ENCODE measurements at regions not wholly inside any gene's neighbourhood (a gene's known extent, or its start where the extent isn't known, plus 50 kb on each side); places are given as distances from the start of the nearest gene placed in this dataset.

DNA sequence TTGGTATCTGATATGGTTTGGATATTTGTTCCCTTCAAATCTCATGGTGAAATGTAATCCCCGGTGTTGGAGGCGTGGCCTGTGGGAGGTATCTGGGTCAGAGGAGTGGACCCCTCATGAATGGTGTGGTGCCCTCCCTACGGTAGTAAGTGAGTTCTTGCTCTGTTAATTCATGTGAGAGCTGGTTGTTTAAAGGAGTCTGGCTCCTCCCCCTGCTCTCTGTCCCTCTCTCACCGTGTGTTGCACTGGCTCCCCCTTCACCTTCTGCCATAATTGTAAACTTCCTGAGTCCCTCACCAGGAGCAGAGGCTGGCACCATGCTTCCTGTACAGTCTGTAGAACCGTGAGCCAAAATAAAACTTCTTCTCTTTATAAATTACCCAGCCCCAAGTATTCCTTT lies 246.9 kb upstream of the AGTR1 start:
- H3K9me2 ChIP-seq (replicated peaks; ENCODE audit: control insufficient read depth, low read length): no peaks in the 10 kb centered on the region
- H3K4me3 ChIP-seq (ENCODE audit: low read length): no peak overlapping the region
- no peaks in the 10 kb centered on the region for H3K27me3 ChIP-seq (ENCODE audit: control insufficient read depth, low read length)
- no peaks in the 10 kb centered on the region for H3K9me3 ChIP-seq (ENCODE audit: control insufficient read depth, insufficient read depth, low read length)
- H3K79me2 ChIP-seq (ENCODE audit: control insufficient read depth, low read length): no peaks in the 10 kb centered on the region
- H3F3A ChIP-seq (ENCODE audit: control insufficient read depth, insufficient read depth): no peaks in the 10 kb centered on the region
- H4K20me1 ChIP-seq (ENCODE audit: control insufficient read depth, insufficient read depth, low read depth, low read length): no peaks in the 10 kb centered on the region
- TF ChIP-seq, protein P1, sequence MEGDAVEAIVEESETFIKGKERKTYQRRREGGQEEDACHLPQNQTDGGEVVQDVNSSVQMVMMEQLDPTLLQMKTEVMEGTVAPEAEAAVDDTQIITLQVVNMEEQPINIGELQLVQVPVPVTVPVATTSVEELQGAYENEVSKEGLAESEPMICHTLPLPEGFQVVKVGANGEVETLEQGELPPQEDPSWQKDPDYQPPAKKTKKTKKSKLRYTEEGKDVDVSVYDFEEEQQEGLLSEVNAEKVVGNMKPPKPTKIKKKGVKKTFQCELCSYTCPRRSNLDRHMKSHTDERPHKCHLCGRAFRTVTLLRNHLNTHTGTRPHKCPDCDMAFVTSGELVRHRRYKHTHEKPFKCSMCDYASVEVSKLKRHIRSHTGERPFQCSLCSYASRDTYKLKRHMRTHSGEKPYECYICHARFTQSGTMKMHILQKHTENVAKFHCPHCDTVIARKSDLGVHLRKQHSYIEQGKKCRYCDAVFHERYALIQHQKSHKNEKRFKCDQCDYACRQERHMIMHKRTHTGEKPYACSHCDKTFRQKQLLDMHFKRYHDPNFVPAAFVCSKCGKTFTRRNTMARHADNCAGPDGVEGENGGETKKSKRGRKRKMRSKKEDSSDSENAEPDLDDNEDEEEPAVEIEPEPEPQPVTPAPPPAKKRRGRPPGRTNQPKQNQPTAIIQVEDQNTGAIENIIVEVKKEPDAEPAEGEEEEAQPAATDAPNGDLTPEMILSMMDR (IDR thresholded peaks at IDR 0.05; ENCODE audit: low read depth, low read length, poor library complexity, severe bottlenecking): no peak
- no peak for TF ChIP-seq EZH2phosphoT487 (IDR thresholded peaks at IDR 0.05; ENCODE audit: borderline replicate concordance, low read length)
- H3K27ac ChIP-seq (ENCODE audit: low read depth, low read length): no peak overlapping the region
- H3K4me1 ChIP-seq (ENCODE audit: control insufficient read depth, low read length): no peaks in the 10 kb centered on the region
- H3K4me2 ChIP-seq (ENCODE audit: low read length): no peak overlapping the region
- H3K36me3 ChIP-seq (ENCODE audit: control insufficient read depth, low read length): no peaks in the 10 kb centered on the region

- H4K20me1 ChIP-seq (ENCODE audit: control insufficient read depth, insufficient read depth, low read depth, low read length): no peaks in the 10 kb centered on the region
- no peaks in the 10 kb centered on the region for H3K9me2 ChIP-seq (replicated peaks; ENCODE audit: control insufficient read depth, low read length)
- no peaks in the 10 kb centered on the region for H3K79me2 ChIP-seq (ENCODE audit: control insufficient read depth, low read length)
- no peaks in the 10 kb centered on the region for H3K36me3 ChIP-seq (ENCODE audit: control insufficient read depth, low read length)
- no peak overlapping the region for H3K4me3 ChIP-seq (ENCODE audit: low read length)
- no peak overlapping the region for H3K27ac ChIP-seq (ENCODE audit: low read depth, low read length)
- H3K4me2 ChIP-seq (ENCODE audit: low read length): no peak overlapping the region
- no peaks in the 10 kb centered on the region for H3K4me1 ChIP-seq (ENCODE audit: control insufficient read depth, low read length)
- TF ChIP-seq, protein P1 (IDR thresholded peaks at IDR 0.05; ENCODE audit: low read depth, low read length, poor library complexity, severe bottlenecking): no peak
- TF ChIP-seq EZH2phosphoT487 (IDR thresholded peaks at IDR 0.05; ENCODE audit: borderline replicate concordance, low read length): no peak
- no peaks in the 10 kb centered on the region for H3K9me3 ChIP-seq (ENCODE audit: control insufficient read depth, insufficient read depth, low read length)
- H3F3A ChIP-seq (ENCODE audit: control insufficient read depth, insufficient read depth): no peaks in the 10 kb centered on the region
- no peaks in the 10 kb centered on the region for H3K27me3 ChIP-seq (ENCODE audit: control insufficient read depth, low read length)
Observed at GRCh38 chr3:148451969-148452368, 245.7 kb upstream of the AGTR1 start.

GRCh38 chr3:148453781-148454191 lies 243.9 kb upstream of the AGTR1 start:
- Histone ChIP-seq H3K4me3 (ENCODE audit: low read length) (no peak overlapping the region), H3K9me3 (ENCODE audit: control insufficient read depth, insufficient read depth, low read length) (no peaks in the 10 kb centered on the region), H3K9me2 (replicated peaks; ENCODE audit: control insufficient read depth, low read length) (no peaks in the 10 kb centered on the region), H3K4me2 (ENCODE audit: low read length) (no peak overlapping the region), H4K20me1 (ENCODE audit: control insufficient read depth, insufficient read depth, low read depth, low read length) (no peaks in the 10 kb centered on the region), H3K4me1 (ENCODE audit: control insufficient read depth, low read length) (no peaks in the 10 kb centered on the region), H3K79me2 (ENCODE audit: control insufficient read depth, low read length) (no peaks in the 10 kb centered on the region), H3F3A (ENCODE audit: control insufficient read depth, insufficient read depth) (no peaks in the 10 kb centered on the region), H3K27me3 (ENCODE audit: control insufficient read depth, low read length) (no peaks in the 10 kb centered on the region), H3K36me3 (ENCODE audit: control insufficient read depth, low read length) (no peaks in the 10 kb centered on the region), H3K27ac (ENCODE audit: low read depth, low read length) (no peak overlapping the region)
- TF ChIP-seq, protein P1 (IDR thresholded peaks at IDR 0.05; ENCODE audit: low read depth, low read length, poor library complexity, severe bottlenecking): no peak

GRCh38 chr3:148455098-148455497 lies 242.6 kb upstream of the AGTR1 start:
- Histone ChIP-seq H3F3A (ENCODE audit: control insufficient read depth, insufficient read depth) (no peaks in the 10 kb centered on the region), H3K27me3 (ENCODE audit: control insufficient read depth, low read length) (no peaks in the 10 kb centered on the region), H4K20me1 (ENCODE audit: control insufficient read depth, insufficient read depth, low read depth, low read length) (no peaks in the 10 kb centered on the region), H3K79me2 (ENCODE audit: control insufficient read depth, low read length) (no peaks in the 10 kb centered on the region), H3K4me2 (ENCODE audit: low read length) (no peak overlapping the region), H3K9me3 (ENCODE audit: control insufficient read depth, insufficient read depth, low read length) (no peaks in the 10 kb centered on the region), H3K4me1 (ENCODE audit: control insufficient read depth, low read length) (no peaks in the 10 kb centered on the region), H3K4me3 (ENCODE audit: low read length) (no peak overlapping the region), H3K9me2 (replicated peaks; ENCODE audit: control insufficient read depth, low read length) (no peaks in the 10 kb centered on the region), H3K36me3 (ENCODE audit: control insufficient read depth, low read length) (no peaks in the 10 kb centered on the region), H3K27ac (ENCODE audit: low read depth, low read length) (no peak overlapping the region)
- no peak for TF ChIP-seq EZH2phosphoT487 (IDR thresholded peaks at IDR 0.05; ENCODE audit: borderline replicate concordance, low read length)
